ENCODE measurements at regions not wholly inside any gene's neighbourhood (a gene's known extent, or its start where the extent isn't known, plus 50 kb on each side); places are given as distances from the start of the nearest gene placed in this dataset.

GRCh38 chr14:83071888-83072501 lies 1538.3 kb upstream of the SEL1L start:
- Histone ChIP-seq H4K20me1 (replicated peaks; ENCODE audit: control insufficient read depth, extremely low read depth, insufficient read depth, low read length) (no peaks in the 10 kb centered on the region), H3K9ac (replicated peaks; ENCODE audit: extremely low read depth, insufficient read depth, low read length) (no peak overlapping the region), H2AFZ (ENCODE audit: low read depth, low read length) (no peak overlapping the region), H3K36me3 (ENCODE audit: control insufficient read depth in 2 of 2, extremely low read depth in 1 of 2, insufficient read depth in 2 of 2, low read length in 2 of 2) (no peaks in the 10 kb centered on the region), H3K4me1 (ENCODE audit: control insufficient read depth, extremely low read depth, insufficient read depth, low read length) (no peaks in the 10 kb centered on the region), H3K79me2 (ENCODE audit: control insufficient read depth, insufficient read depth, low read length) (no peaks in the 10 kb centered on the region), H3K27ac (ENCODE audit: insufficient read depth, low read depth, low read length) (no peak overlapping the region), H3K4me3 (replicated peaks in 1 of 3; ENCODE audit: insufficient read depth in 1 of 3, low read depth in 1 of 3, low read length in 3 of 3) (no peak overlapping the region), H3K9me3 (replicated peaks; ENCODE audit: control insufficient read depth, insufficient read depth, low read length) (no peaks in the 10 kb centered on the region), H3K9me1 (replicated peaks; ENCODE audit: control insufficient read depth, extremely low read depth, insufficient read depth, low read length) (no peaks in the 10 kb centered on the region), H3K4me2 (ENCODE audit: insufficient read depth, low read length) (no peak overlapping the region), H3K27me3 (ENCODE audit: control insufficient read depth in 2 of 2, insufficient read depth in 2 of 2, low read length in 2 of 2) (no peaks in the 10 kb centered on the region)
- POLR2A ChIA-PET: no interaction called here
- dilution Hi-C loops (cut with MboI; ENCODE audit: extremely low pct_ligation_motif_present, low sequenced_read_pairs) (no loop called here), intact Hi-C loops (cut with micrococcal nuclease) (no loop called here)
- FAIRE-seq: no peak
- CTCF ChIA-PET: no interaction called here
- BruUV-seq (replicated peaks): no TSS peak
- DNase-seq (ENCODE audit: low read depth, low spot score): no peak
- no peak for TF ChIP-seq POLR2A (IDR thresholded peaks at IDR 0.05; ENCODE audit: low read depth, low read length)
- no peak for TF ChIP-seq MAX (IDR thresholded peaks at IDR 0.05; ENCODE audit: insufficient read depth, insufficient read length)
- TF ChIP-seq JUN (IDR thresholded peaks at IDR 0.05; ENCODE audit: borderline replicate concordance, insufficient read depth, insufficient read length, low read depth): no peak

GRCh38 chr14:83085136-83085535 lies 1551.5 kb upstream of the SEL1L start:
- TF ChIP-seq FOS (IDR thresholded peaks at IDR 0.05; ENCODE audit: borderline replicate concordance, insufficient read depth, low read length): no peak
- no peak for TF ChIP-seq MYC (IDR thresholded peaks at IDR 0.05; ENCODE audit: low read depth, low read length)
- TF ChIP-seq POLR2A (IDR thresholded peaks at IDR 0.05; ENCODE audit: low read depth, low read length): no peak
- no peak for TF ChIP-seq EZH2 (IDR thresholded peaks at IDR 0.05; ENCODE audit: borderline replicate concordance, low read depth, low read length, severe bottlenecking)
- TF ChIP-seq JUN (IDR thresholded peaks at IDR 0.05; ENCODE audit: borderline replicate concordance, insufficient read depth, insufficient read length, low read depth): no peak
- no peak for TF ChIP-seq CTCF (IDR thresholded peaks at IDR 0.05; ENCODE audit: extremely low read depth in 1 of 2, insufficient read depth in 1 of 2, low read depth in 1 of 2, low read length in 2 of 2)
- TF ChIP-seq GATA2 (IDR thresholded peaks at IDR 0.05; ENCODE audit: insufficient read depth, insufficient read length, low read depth, low read length): no peak
- TF ChIP-seq POLR2AphosphoS5 (IDR thresholded peaks at IDR 0.05; ENCODE audit: insufficient read depth, low read depth, low read length): no peak
- no peak for TF ChIP-seq MAX (IDR thresholded peaks at IDR 0.05; ENCODE audit: insufficient read depth, insufficient read length)
- ChIA-PET CTCF (no interaction called here), POLR2A (no interaction called here)
- peaks cover 2% of the 10 kb centered on the region for H3K9me3 ChIP-seq (replicated peaks; ENCODE audit: control insufficient read depth, insufficient read depth, low read length)
- H3K27me3 ChIP-seq (ENCODE audit: control insufficient read depth in 2 of 2, insufficient read depth in 2 of 2, low read length in 2 of 2): no peaks in the 10 kb centered on the region
- no peaks in the 10 kb centered on the region for H3K36me3 ChIP-seq (ENCODE audit: control insufficient read depth in 2 of 2, extremely low read depth in 1 of 2, insufficient read depth in 2 of 2, low read length in 2 of 2)
- no peak overlapping the region for H3K9ac ChIP-seq (replicated peaks; ENCODE audit: extremely low read depth, insufficient read depth, low read length)
- H3K4me3 ChIP-seq (replicated peaks in 1 of 3; ENCODE audit: insufficient read depth in 1 of 3, low read depth in 1 of 3, low read length in 3 of 3): no peak overlapping the region
- no peak overlapping the region for H2AFZ ChIP-seq (ENCODE audit: low read depth, low read length)
- no peaks in the 10 kb centered on the region for H3K79me2 ChIP-seq (ENCODE audit: control insufficient read depth, insufficient read depth, low read length)
- dilution Hi-C loops (cut with MboI; ENCODE audit: extremely low pct_ligation_motif_present, low sequenced_read_pairs) (no loop called here), intact Hi-C loops (cut with micrococcal nuclease) (no loop called here)
- H4K20me1 ChIP-seq (replicated peaks; ENCODE audit: control insufficient read depth, extremely low read depth, insufficient read depth, low read length): no peaks in the 10 kb centered on the region
- H3K4me1 ChIP-seq (ENCODE audit: control insufficient read depth, extremely low read depth, insufficient read depth, low read length): no peaks in the 10 kb centered on the region
- no peaks in the 10 kb centered on the region for H3K9me1 ChIP-seq (replicated peaks; ENCODE audit: control insufficient read depth, extremely low read depth, insufficient read depth, low read length)
- H3K27ac ChIP-seq (ENCODE audit: insufficient read depth, low read depth, low read length): no peak overlapping the region
- no peak overlapping the region for H3K4me2 ChIP-seq (ENCODE audit: insufficient read depth, low read length)
- DNase-seq (ENCODE audit: low read depth, low spot score): no peak
- no TSS peak for BruUV-seq (replicated peaks)
- no peak for FAIRE-seq
